ENCODE measurements at regions not wholly inside any gene's neighbourhood (a gene's known extent, or its start where the extent isn't known, plus 50 kb on each side); places are given as distances from the start of the nearest gene placed in this dataset.

DNA sequence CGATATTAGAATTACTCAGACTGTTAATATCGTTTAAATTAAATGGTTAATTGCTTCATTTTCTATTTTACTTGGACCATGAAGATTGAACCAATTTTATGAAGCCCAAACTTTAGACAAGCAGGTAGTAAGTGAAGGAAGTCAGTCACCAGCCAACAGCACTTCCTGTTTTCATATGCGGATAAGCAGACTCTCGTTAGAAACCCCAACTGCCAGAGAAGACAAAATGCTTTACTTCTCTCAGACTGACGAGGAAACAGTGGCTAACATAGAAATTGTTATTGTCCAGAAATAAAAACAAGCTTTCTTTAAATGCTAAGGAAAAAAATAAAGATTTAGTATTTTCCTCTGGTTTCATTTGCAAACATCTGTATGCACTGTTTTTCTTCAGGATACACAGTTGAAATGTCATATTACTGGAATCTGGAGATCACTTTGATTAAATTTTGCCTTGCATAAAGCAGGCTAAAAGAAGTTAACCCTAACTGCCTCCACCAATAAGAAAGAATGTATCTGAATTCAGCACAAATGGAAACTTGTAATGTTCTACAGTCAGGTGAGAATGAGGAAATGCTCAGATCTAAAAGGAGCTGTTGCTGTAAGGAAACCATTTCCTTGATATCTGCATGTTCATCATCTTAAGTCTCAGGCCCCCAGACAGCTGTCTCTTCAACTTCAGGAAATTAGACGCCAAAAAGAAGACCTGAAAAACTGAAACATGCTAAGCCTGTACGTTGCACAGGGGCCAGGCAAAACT lies 129.8 kb upstream of the SAMSN1 start:
- H4K8ac ChIP-seq (replicated peaks; ENCODE audit: insufficient read length, low read depth, low read length): no peak overlapping the region
- H3K9me3 ChIP-seq (ENCODE audit: control insufficient read depth, low read depth, low read length): no peaks in the 10 kb centered on the region
- no peak overlapping the region for H2BK20ac ChIP-seq (ENCODE audit: low read depth, low read length, poor library complexity, severe bottlenecking)
- Mint-ChIP-seq H3K27me3 (ENCODE audit: low read depth) (no peaks in the 10 kb centered on the region), H3K36me3 (ENCODE audit: insufficient read depth in 1 of 3, low read depth in 3 of 3) (no peaks in the 10 kb centered on the region), H3K4me1 (peaks cover 8 to 10% of the 10 kb centered on the region in 2 experiments; a peak in 3 of 4 replicates), H3K9me3 (no peaks in the 10 kb centered on the region), H3K27ac (no peak overlapping the region; a peak in 1 of 7 replicates), H3K4me3 (no peak overlapping the region)
- H3K9ac ChIP-seq (ENCODE audit: extremely low read depth, insufficient read length, low read length): no peak overlapping the region
- no CpG with 5 or more reads among the region's 7 CpGs for WGBS (ENCODE audit: extremely low coverage, insufficient read length, low lambda C conversion rate)
- no peak overlapping the region for H2BK12ac ChIP-seq (ENCODE audit: insufficient read length, low read depth, low read length)
- TF ChIP-seq, protein P1, sequence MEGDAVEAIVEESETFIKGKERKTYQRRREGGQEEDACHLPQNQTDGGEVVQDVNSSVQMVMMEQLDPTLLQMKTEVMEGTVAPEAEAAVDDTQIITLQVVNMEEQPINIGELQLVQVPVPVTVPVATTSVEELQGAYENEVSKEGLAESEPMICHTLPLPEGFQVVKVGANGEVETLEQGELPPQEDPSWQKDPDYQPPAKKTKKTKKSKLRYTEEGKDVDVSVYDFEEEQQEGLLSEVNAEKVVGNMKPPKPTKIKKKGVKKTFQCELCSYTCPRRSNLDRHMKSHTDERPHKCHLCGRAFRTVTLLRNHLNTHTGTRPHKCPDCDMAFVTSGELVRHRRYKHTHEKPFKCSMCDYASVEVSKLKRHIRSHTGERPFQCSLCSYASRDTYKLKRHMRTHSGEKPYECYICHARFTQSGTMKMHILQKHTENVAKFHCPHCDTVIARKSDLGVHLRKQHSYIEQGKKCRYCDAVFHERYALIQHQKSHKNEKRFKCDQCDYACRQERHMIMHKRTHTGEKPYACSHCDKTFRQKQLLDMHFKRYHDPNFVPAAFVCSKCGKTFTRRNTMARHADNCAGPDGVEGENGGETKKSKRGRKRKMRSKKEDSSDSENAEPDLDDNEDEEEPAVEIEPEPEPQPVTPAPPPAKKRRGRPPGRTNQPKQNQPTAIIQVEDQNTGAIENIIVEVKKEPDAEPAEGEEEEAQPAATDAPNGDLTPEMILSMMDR (conservative IDR thresholded peaks at IDR 0.05): no peak
- no peak overlapping the region for H4K5ac ChIP-seq (ENCODE audit: insufficient read length, low read depth, low read length)
- no peaks in the 10 kb centered on the region for H4K20me1 ChIP-seq (ENCODE audit: control insufficient read depth, insufficient read depth, insufficient read length)
- H3K4ac ChIP-seq (ENCODE audit: low read depth, low read length): no peak overlapping the region
- DNase-seq: no peak
- H4K91ac ChIP-seq (ENCODE audit: insufficient read length, low read depth, low read length): no peak overlapping the region
- no peaks in the 10 kb centered on the region for H3K79me1 ChIP-seq (ENCODE audit: insufficient read depth, low read depth, low read length, poor library complexity, severe bottlenecking)
- H3K23ac ChIP-seq (ENCODE audit: insufficient read length, low read depth, low read length): no peak overlapping the region
- H2BK5ac ChIP-seq (ENCODE audit: insufficient read length, low read length): no peak overlapping the region
- no peak overlapping the region for H2AK5ac ChIP-seq (ENCODE audit: insufficient read length, low read length)
- H3K23me2 ChIP-seq (ENCODE audit: insufficient read length, low read depth, low read length, poor library complexity, severe bottlenecking): no peaks in the 10 kb centered on the region
- H3K27me3 ChIP-seq (ENCODE audit: insufficient read depth, low read length): no peaks in the 10 kb centered on the region
- peaks cover 3% of the 10 kb centered on the region; the same call in 1 of the 2 replicates for H3K4me1 ChIP-seq (ENCODE audit: insufficient read depth, low read length)
- H3K14ac ChIP-seq (ENCODE audit: insufficient read depth, low read length): no peak overlapping the region
- no peak overlapping the region for H2BK15ac ChIP-seq (ENCODE audit: low read depth, low read length)
- no peak overlapping the region for H3K56ac ChIP-seq (ENCODE audit: insufficient read length, low read depth, low read length)
- H2BK120ac ChIP-seq (ENCODE audit: low read depth, low read length, poor library complexity, severe bottlenecking): no peak overlapping the region
- H3T11ph ChIP-seq (ENCODE audit: low read length): no peak overlapping the region
- H3K79me2 ChIP-seq (ENCODE audit: insufficient read depth, low read length): no peaks in the 10 kb centered on the region
- no peak overlapping the region for H3K27ac ChIP-seq (ENCODE audit: insufficient read length, low read depth, low read length)
- H3K4me2 ChIP-seq (ENCODE audit: insufficient read depth, insufficient read length, low read length): no peak overlapping the region
- H3K18ac ChIP-seq (ENCODE audit: insufficient read length, low read depth, low read length): no peak overlapping the region
- no peak overlapping the region for H2AFZ ChIP-seq (ENCODE audit: low read length)

All from H9 (cell line).